ENCODE measurements at regions not wholly inside any gene's neighbourhood (a gene's known extent, or its start where the extent isn't known, plus 50 kb on each side); places are given as distances from the start of the nearest gene placed in this dataset.

DNA sequence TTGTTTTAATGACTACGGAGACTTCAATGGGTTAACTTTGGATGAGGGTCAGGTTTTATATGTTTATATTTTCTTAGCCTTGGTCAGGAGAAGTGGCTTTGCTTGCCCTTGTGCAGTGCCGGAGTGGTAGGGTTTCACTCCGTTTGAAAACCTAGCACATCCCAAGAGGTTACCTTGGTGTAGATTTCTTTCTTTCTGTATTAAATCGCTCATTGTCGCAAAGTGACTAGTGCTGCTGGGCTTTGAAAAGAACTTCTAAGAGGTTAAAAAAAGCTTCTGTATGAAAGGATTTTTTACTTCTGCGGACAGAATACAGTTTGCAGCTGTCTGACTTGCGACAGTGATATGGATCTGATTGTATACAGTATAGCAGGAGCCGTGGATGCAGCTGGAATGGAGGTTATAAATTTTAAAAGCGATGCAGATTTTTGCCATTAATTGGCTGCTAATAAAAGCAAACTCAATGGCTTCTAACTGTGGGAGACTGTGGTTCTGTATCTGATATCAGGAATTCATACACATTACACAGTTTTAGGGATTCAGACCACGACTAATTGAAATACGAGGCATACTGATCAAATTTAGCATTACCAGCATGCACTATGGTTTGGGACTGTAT lies 340.9 kb upstream of the PITX2 start:
- TF ChIP-seq, protein P1, sequence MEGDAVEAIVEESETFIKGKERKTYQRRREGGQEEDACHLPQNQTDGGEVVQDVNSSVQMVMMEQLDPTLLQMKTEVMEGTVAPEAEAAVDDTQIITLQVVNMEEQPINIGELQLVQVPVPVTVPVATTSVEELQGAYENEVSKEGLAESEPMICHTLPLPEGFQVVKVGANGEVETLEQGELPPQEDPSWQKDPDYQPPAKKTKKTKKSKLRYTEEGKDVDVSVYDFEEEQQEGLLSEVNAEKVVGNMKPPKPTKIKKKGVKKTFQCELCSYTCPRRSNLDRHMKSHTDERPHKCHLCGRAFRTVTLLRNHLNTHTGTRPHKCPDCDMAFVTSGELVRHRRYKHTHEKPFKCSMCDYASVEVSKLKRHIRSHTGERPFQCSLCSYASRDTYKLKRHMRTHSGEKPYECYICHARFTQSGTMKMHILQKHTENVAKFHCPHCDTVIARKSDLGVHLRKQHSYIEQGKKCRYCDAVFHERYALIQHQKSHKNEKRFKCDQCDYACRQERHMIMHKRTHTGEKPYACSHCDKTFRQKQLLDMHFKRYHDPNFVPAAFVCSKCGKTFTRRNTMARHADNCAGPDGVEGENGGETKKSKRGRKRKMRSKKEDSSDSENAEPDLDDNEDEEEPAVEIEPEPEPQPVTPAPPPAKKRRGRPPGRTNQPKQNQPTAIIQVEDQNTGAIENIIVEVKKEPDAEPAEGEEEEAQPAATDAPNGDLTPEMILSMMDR (IDR thresholded peaks at IDR 0.05), result no peak
- H3K4me1 ChIP-seq, result no peaks in the 10 kb centered on the region
- peaks cover 0 to 19% (median 0%) of the 10 kb centered on the region in 7 donors for H3K27me3 ChIP-seq
- intact Hi-C loops (cut with DNase I), result loop anchor here in 1 of 10 donors (10.0 kb wide), 1 partner anchor 329 kb away; no protein-coding TSS in a partner anchor
- H3K9me3 ChIP-seq, result no peaks in the 10 kb centered on the region
- DNase-seq (no peak), ATAC-seq (no peak)
- H3K36me3 ChIP-seq, result no peaks in the 10 kb centered on the region
- H3K27ac ChIP-seq, result no peak overlapping the region
- no peak overlapping the region for H3K4me3 ChIP-seq
- WGBS, 2 donors, result 72 to 78% methylated on average over 11 of the region's 11 CpGs

DNA sequence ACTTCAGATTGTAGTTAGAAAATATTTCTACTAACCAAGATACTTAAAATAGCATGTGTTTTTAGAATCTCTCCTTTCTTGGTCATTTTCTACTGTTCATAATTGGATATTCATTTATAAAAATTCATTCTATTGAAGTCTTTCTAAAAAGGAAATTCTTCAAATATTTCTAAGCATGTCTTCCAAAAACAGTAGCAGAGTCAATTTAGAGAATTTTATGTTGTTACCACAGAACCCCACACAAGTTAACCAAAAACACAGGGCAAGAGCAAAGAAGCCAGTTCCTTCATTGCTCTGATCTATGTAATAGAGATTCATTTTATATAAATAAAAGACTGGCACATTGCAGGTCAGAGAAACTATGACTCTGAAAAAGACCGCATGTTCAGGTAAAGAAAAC lies 345.1 kb upstream of the PITX2 start:
- no peak overlapping the region for H3K4me3 ChIP-seq
- no peaks in the 10 kb centered on the region for H3K36me3 ChIP-seq
- H3K27me3 ChIP-seq, result peaks cover 0 to 11% (median 0%) of the 10 kb centered on the region in 7 donors
- H3K9me3 ChIP-seq, result peaks cover 0 to 2% (median 0%) of the 10 kb centered on the region in 11 donors
- WGBS, 2 donors, result 87 to 88% methylated on average over 1 of the region's 1 CpG
- TF ChIP-seq, protein P1 (IDR thresholded peaks at IDR 0.05), result no peak
- intact Hi-C loops (cut with DNase I), result loop anchor here in 1 of 10 donors (10.0 kb wide), 1 partner anchor 333 kb away; no protein-coding TSS in a partner anchor
- H3K27ac ChIP-seq, result no peak overlapping the region
- no peak for ATAC-seq
- no peak for DNase-seq
- H3K4me1 ChIP-seq, result no peaks in the 10 kb centered on the region

DNA sequence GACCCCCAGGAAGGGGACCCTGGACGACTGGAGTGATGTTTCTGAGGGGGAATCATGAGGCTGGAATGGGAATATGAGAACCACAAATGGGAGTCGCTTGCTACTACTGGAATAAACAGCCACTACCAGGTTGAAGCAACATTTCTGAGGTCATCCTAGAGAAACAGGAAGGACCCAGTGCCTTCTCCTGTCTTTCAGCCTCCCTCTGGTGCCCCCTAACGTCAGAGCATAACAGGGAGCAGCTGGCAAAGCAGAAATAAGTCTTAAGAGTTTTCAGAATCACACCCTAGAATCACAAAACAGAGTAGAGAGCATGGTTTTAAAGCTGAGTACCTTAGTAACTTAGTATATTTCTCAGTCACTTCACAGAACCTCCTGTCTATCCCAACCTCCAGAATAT lies 347.8 kb upstream of the PITX2 start:
- peaks cover 0 to 5% (median 0%) of the 10 kb centered on the region in 7 donors for H3K27me3 ChIP-seq
- no peaks in the 10 kb centered on the region for H3K4me1 ChIP-seq
- ATAC-seq, result no peak
- no peaks in the 10 kb centered on the region for H3K36me3 ChIP-seq
- H3K27ac ChIP-seq, result no peak overlapping the region
- WGBS, 2 donors, result 3 to 4% methylated on average over 3 of the region's 3 CpGs
- peaks cover 0 to 2% (median 0%) of the 10 kb centered on the region in 11 donors for H3K9me3 ChIP-seq
- no peak overlapping the region for H3K4me3 ChIP-seq
- intact Hi-C loops (cut with DNase I), result no loop called here
- no peak for DNase-seq
- TF ChIP-seq, protein P1 (IDR thresholded peaks at IDR 0.05), result peak in 3 of 9 donors; percentile 15 to 29 (median 16)

DNA sequence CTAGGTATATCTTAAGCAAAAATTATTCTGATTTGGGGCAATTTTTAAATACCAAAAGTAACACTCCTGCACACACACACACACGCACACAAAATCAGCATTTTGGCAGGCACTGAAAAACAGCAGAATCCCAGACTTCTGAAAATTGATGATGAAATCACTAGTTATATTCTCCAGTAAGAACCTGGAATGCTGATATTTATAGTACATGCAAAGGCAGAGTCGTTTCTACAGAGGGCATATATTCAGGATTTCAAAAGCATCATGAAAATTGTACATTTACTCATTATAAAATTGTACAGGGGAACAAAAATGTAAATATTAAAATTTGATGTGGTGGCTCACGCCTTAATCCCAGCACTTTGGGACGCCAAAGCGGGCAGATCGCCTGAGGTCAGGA lies 352.5 kb upstream of the PITX2 start:
- 85 to 87% methylated on average over 6 of the region's 6 CpGs for WGBS, 2 donors

More for the DNA sequence above, 352.5 kb upstream of the PITX2 start:
- ATAC-seq (no peak), DNase-seq (no peak)
- Histone ChIP-seq H3K9me3 (peaks cover 0 to 6% (median 0%) of the 10 kb centered on the region in 11 donors), H3K27ac (no peak overlapping the region), H3K4me1 (no peaks in the 10 kb centered on the region), H3K27me3 (peaks cover 0 to 5% (median 0%) of the 10 kb centered on the region in 7 donors), H3K36me3 (no peaks in the 10 kb centered on the region), H3K4me3 (no peak overlapping the region)
- TF ChIP-seq, protein P1 (IDR thresholded peaks at IDR 0.05), result no peak
- intact Hi-C loops (cut with DNase I), result no loop called here
